DMS79 (cell line): ENCODE measurements at regions not wholly inside any gene's neighbourhood (a gene's known extent, or its start where the extent isn't known, plus 50 kb on each side); places are given as distances from the start of the nearest gene placed in this dataset.
"Not testable (repeated sequence)": the region's sequence is repeated elsewhere in the genome, so short reads cannot be mapped to it uniquely, and the experiment has no call there.

Experiments used
- DNase-seq: peaks from one replicate; lab custom pipeline; 2025; lab: John Stamatoyannopoulos, UW

DNA sequence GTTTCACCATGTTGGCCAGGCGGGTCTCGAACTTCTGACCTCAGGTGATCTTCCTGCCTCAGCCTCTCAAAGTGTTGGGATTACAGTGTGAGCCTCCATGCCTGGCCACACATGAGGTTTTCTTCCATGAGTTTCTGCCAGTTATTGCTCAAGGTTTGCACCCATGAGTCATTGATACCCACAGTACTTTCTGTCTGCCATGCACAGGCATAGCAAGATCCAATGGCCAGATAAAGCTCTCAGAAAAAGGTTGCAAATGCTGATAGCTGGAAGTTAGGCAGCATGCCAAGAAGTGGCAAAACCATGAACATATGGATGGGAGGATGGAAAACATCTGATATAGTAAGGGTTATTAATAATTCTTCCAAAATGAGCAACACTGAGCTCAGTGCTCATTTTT is 298.7 kb upstream of the NRG3 start:
- no peak for DNase-seq

DNA sequence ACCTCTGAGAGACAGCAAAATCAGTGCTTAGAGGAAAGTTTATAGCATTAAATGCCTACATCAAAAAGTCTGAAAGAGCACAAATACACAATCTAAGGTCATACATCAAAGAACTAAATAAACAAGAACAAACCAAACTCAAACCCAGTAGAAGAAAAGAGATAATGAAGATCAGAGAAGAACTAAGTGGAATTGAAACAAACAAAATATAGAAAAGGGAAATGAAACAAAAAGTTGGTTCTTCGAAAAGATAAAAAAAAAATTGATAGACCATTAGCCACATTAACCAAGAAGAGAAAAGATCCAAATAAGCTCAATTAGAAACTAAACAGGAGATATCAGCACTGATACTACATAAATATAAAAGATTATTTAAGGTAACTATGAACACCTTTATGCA is 280.0 kb upstream of the NRG3 start:
- DNase-seq: no peak

DNA sequence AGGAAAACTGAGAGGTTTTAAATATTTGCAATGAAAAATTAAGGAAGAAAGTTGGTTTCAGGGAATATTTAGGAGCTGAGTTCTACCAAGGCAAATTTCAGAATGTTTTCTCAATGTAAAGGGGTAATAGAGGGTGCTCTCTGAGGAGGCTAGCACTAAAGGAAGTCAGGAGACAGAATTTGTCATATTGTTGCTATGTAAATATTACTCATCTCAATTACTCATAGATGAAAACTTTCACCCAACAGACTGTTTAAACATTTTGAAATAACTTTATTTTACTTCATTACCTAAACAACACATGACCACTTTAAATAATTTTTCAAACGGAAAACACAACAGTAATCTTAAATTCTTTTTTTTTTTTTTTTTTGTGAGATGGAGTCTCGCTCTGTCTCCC is 274.8 kb upstream of the NRG3 start:
- no peak for DNase-seq

DNA sequence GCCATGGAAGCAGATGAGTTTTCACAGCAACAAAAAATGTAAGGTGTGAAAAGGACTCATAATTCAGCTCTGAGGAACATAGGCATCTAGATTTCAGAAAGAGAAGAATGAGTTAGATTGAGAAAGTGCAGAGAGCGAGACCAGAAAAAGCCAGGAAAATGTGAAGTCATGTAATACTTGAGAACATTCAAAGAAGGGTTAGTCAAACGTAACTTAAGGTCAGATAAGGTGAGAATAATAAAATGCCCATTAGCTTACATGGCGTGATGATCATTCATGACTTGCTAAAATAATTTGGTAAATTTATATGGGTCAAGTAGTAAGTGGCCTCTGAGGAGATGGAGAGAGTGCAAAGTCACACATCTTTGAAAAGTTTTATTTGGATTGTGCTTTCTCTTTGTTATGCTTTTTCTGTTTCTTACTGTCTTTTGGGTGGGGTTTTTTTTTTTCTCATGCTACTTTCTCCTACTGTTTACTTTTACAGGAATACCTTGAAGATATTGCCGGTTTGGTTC is 271.8 kb upstream of the NRG3 start:
- DNase-seq: no peak

DNA sequence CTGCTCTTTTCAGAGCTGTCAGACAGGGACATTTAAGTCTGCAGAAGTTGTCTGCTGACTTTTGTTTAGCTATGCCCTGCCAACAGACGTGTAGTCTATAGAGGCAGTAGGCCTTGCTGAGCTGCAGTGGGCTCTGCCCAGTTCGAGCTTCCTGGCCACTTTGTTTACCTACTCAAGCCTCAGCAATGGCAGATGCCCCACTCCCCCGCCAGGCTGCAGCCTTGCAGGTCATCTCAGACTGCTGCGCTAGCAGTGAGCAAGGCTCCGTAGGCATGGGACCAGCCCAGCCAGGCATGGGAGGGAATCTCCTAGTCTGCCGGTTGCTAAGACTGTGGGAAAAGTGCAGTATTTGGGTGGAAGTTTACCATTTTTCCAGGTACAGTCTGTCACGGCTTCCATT is 230.5 kb upstream of the NRG3 start:
- DNase-seq: not testable (repeated sequence)

DNA sequence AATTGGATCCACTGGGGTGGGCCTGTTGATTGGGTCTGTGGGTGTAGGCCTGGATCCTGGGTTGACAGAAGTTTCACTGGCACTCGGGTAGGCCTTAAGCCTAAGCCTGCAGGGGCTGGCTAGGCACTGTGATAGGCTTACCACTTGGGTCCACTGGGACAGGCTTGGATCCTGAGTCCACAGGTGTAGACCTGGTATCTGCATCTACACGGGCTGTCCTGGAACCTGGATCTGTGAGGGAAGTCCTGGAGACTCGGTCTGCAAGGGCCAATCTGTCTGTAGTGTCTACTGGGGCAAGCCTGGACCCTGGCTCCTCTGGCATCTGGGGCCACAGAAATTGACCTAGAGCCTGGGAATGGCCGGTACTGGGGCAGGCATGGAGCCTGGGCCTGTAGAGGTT is 219.0 kb upstream of the NRG3 start:
- DNase-seq: no peak

DNA sequence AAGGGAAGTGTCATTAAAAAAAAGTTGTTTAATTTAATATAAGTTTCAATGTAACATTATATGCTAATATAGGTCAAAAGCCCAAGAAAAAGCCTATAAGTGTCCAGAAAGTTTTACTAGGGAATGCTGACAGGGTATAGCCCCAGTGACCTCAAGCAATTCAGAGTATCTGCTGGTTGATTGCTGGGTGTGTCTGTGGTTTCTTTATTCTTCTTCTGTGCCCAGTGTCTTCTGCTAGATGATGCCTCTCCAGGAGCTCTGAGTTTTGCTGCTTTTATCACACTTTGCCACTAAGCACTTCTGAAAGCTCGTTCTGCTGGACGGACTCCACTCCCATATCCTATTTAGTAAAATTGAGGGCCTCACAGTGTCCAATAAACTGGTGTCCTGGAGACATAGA is 212.2 kb upstream of the NRG3 start:
- DNase-seq: no peak

DNA sequence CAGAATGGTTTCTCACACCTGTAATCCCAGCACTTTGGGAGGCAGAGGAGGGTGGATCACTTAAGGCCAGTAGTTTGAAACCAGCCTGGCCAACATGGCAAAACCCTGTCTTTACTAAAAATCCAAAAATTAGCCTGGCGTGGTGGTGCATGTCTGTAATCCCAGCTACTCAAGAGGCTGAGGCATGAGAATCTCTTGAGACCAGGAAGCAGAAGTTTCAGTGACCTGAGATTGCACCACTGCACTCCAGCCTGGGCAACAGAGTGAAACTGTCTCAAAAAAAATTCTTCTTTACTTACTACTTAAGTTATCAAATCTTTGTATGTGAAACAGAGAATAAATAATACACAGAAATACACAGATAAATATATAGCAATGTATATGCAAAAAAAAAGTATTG is 210.2 kb upstream of the NRG3 start:
- not testable (repeated sequence) for DNase-seq

DNA sequence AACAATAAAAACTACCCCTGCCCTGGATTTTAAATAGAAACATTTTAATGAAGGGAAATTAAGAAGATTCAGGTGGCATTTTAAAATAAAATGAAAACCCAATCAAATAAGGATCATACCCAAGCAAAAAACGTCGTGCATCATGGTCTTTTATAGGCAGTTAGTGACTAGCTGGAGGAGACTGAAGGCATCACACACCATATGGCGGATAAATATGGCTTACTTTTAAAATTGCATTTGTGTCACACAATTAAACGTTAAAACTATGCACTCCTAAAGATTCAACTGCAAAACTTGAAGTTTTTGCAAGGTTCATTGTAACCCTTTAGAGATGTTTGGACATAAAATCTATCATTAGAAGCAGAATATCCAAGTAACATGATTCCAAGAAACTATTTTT is 200.1 kb upstream of the NRG3 start:
- no peak for DNase-seq

DNA sequence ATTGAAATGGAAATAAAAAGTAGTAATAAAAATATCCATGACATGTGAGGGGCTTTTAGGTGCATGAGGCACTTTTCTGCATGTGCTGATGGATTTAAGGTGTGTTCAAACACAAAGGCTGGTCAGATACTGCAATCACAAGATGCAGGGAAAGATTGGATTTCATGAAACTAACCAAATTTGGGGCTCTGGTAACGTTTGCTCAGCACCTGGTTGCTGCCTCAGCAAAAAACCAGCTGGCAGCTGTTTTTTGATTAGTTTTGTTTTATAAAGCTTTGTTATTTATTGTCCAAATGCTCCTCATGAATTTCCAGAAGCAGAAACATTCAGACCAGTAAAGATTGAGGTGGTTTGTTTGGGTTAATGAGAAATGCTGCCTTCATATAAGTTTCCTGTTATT is 195.7 kb upstream of the NRG3 start:
- DNase-seq: no peak

DNA sequence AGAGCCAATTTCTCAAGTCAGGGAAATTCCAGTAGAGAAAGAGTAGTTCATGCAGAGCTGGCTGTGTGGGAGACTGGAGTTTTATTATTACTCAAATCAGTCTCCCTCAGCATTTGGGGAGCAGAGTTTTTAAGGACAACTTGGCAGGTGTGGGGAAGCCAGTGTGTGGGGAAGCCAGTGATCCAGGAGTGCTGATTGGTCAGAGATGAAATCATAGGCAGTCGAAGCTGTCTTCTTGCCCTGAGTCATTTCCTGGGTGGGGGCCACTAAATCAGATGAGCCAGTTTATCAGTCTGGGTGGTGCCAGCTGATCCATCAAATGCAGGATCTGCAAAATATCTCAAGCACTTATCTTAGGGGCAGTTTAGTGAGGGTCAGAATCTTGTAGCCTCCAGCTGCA is 194.6 kb upstream of the NRG3 start:
- DNase-seq: no peak

DNA sequence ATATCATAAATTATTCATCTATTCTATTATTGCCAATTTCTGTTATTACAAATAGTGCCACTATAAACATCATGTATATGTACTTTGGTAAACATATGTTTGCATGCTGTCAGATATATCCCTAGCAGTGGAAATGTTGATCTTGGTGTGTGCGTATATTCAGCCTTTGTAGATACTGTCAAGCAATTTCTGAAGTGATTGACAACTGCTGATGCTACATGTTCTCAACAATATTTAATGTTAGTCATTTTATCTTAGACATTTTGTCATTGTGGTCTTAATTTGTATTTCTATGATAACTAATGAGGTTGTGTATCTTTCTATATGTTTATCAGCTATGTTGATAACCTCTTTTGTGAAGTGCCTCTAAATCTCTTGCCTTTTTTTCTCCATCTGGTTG is 186.5 kb upstream of the NRG3 start:
- no peak for DNase-seq

DNA sequence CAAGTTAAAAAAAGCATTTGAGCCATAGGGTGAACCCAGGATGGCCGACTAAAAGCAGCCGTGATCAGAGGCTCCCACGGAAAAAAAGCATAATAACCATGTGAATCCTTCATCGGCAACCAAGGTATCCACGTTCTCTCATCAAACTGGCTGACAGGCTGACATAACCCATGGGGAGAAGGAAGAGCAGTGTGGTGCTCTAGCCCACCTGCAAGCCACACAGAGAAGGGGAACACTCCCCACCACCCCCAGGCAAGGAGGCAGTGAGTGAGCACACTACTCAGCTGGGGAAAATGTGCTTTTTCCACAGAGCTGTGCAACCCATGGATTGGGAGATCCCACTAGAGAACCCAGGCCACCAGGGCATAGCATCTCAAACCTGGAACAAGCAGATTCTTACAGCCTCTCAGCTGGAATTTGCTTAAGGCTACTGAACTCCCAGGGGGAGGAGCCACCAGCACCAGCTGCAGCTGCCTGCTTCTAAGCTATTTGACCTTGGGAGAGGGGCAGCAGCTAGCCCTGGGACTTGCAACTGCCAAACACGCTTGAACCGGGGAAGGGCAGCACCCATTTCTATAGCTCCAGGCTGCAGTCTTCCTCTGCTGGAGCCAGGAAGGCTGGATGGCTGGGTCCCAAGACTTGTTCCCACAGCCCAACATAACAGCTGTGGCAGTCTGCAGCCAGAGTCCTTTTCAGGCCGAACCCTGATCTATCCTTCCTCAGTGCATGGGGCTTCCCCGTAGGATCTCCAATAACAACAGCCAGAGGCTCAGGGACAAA is 178.2 kb upstream of the NRG3 start:
- DNase-seq: no peak

DNA sequence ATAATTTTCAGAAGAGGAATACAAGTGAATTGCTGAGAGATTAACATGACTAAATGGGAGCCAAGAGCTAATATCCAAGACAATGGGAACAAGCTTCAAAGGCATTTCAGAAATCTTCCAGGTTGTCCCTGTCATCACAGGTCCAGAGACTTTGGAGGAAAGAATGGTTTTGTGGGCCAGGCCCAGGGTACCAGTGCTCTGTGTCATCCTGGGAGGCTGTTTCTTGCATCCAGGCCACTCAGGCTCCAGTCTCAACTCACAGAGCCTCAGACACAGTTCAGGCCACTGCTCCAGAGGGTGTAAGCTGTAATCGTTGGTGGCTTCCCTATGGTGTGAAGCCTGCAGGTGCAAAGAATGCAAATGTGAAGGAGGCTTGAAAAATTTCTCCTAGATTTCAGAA is 170.4 kb upstream of the NRG3 start:
- no peak for DNase-seq

DNA sequence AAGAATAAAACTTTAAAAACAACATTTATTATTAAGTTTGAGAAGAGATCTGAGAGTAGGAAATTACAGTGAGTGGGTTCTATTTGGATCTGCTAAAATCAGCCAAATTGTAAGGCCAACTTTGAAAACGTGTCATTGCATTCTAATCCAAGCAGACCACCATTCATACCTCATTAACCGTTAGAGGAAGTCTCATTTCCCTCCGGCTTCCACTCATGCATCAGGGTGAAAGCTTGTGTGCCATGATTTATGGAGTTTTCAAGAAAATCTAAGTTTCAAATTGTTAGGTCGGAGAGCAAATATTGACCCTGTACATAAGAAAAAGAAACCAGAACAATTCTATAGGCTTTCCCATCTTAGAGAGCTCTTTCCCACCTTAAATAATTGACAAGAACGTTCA is 166.6 kb upstream of the NRG3 start:
- DNase-seq: no peak

DNA sequence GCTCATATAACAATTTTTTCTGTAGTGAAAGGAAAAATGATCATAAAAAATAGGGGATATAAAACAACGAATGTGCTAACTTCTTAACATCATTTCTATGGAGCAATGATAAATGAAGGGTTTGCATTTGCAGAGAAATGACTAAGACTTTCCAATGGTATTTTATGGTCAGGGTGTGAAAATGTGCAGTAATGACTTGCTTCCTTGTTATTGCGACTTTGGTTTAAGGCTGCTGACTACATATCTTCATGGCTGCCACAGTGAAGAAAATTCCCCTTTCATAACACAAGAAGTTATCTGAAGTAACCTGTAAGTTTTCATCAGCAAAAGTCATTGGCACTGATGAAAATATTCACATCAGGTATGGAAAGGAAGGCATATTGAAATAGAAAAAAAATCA is 166.1 kb upstream of the NRG3 start:
- no peak for DNase-seq

DNA sequence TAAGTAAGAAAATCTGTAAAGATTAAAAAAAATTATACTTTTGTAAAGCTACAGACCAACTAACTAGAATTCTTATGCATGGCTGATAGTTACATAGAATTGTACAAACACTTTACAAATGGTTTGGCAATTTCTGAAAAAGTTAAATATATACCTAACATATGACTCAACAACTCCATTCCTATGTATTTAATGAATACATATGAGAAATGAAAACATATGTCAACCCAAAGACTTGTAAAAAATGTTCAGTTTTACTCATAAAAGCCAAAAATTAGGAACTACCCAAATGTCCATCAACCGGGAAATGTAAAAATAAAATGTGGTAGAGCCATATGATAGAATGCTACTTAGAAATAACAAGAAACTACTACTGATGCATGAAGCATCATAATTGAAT is 152.6 kb upstream of the NRG3 start:
- DNase-seq: no peak

DNA sequence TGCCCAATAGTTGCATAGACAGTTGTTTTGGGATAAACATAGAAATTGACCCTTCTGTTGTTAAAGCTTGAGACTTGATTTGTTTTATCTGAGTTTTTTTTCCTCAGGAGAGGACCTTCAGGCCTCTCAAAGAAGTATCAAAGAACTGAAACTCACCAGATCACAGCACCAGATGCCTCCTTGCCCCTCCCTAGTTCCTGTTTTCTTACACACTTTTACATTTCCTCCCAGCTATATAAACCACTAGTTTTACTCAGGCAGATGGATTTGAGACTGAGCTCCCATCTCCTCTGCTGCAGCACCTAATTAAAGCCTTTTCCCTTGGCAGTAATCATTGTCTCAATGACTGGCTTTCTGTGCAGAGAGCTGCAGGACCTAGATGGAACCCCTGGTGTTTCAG is 150.6 kb upstream of the NRG3 start:
- no peak for DNase-seq

DNA sequence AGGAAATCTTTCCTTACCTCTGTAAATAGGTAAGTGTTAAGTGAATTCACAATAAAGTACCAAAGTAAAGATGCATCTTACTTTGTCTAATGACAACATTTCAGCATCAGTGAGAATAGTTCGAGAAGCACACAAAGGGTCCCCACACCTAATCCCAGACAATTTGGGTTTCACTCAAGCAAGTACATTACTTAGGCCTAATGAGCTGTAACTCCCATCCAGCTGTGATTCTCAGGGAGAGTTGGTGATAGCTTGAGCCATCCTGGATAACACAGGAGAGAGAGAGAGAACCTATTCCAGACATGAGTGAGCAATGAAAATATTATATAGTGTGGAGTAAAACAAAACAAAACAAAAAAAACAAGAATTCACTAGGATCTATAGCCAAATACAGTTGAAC is 149.1 kb upstream of the NRG3 start:
- no peak for DNase-seq

DNA sequence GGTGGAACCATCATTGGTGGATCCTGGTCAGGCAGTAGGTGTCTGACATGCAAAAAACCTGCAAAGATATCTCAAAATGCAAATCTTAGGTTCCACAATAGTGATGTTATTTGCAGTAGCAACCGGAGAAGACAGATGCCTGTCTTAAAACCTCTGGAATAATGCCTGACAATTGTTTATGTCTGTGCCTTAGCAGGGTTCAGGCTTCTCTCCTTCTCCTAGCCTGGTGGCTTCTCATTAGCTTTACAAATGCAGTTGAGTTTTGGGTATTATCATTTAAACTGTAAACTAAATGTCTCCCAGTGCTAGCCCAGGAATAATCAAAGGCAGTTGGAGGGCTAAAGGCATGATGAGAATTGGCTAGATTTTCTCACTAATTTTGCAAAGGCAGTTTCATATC is 146.3 kb upstream of the NRG3 start:
- no peak for DNase-seq

DNA sequence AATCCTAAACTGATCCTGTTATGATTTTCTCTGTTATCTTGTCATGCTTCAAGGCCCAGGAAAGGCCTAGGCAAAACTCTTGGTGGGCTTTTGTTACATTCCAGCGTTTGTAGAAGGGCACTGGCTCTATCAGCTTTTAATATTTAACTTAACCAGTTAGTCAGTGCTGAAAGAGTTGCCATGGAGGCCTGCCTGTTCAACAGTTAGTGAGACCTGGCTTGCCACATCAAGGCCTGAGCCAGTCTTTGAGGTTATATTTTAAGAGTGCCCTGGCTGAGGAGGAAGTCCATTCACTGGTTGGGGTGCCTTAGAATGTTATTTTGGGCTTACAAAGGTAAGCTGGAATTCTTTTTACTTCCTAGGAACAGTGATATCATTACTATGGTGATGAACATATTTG is 144.1 kb upstream of the NRG3 start:
- no peak for DNase-seq

DNA sequence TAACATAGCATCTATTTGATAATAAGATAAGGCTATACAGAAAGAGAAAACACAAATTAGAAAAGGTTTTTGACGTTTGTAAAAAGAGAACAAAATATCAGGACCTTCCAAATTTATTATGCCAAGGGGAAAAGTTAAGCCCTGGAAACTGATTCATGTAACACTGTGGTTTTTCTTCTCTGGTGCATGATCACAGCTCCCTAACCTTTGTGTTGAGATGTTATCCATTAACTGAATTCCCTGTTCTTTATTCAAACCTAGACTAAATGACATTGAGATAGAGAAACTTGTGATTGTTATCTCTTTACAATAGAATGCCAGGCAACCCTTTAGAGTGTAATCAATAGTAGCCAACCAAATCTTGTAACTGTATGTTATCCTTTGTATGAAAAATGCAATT is 141.5 kb upstream of the NRG3 start:
- DNase-seq: no peak

DNA sequence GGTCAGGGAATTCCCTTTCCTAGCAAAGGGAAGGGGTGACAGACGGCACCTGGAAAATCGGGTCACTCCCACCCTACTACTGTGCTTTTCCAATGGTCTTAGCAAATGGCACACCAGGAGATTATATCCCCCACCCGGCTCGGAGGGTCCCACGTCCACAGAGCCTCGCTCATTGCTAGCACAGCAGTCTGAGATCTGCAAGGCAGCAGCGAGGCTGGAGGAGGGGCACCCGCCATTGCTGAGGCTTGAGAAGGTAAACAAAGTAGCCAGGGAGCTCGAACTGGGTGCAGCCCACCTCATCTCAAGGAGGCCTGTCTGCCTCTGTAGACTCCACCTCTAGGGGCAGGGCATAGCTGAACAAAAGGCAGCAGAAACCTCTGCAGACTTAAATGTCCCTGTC is 139.8 kb upstream of the NRG3 start:
- not testable (repeated sequence) for DNase-seq

DNA sequence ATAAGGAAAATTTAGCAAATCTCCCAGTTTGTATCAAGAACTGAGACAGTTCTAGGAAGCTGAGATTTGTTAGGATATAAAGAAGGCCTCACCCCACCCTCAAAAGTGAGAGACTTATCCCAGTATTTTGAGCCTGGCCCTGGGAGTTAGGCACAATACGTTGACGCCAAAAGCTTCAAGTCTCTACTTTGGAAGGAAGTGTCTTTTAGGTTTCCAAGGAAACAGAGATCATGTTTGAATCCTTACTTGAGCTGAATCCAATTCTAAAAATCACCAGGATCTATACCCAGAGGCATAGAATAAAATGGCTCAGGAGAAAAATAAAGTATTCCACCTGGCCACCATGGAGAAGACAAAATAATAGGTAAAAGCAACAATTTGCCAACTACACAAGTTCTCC is 115.9 kb upstream of the NRG3 start:
- DNase-seq: no peak
